HG02885 (cell line): ENCODE measurements at regions not wholly inside any gene's neighbourhood (a gene's known extent, or its start where the extent isn't known, plus 50 kb on each side); places are given as distances from the start of the nearest gene placed in this dataset.
A peak's percentile ranks its signal among the peaks of the same experiment; 100 is the strongest.
"Not testable (repeated sequence)": the region's sequence is repeated elsewhere in the genome, so short reads cannot be mapped to it uniquely, and the experiment has no call there.

Experiments used
- ATAC-seq: cut with Tn5 transposase; IDR thresholded peaks from one replicate; pipeline ENCODE4 v1.9.1; 2021; ENCODE audit warnings: mild to moderate bottlenecking; ENCODE audit not compliant: unreplicated experiment, poor library complexity

DNA sequence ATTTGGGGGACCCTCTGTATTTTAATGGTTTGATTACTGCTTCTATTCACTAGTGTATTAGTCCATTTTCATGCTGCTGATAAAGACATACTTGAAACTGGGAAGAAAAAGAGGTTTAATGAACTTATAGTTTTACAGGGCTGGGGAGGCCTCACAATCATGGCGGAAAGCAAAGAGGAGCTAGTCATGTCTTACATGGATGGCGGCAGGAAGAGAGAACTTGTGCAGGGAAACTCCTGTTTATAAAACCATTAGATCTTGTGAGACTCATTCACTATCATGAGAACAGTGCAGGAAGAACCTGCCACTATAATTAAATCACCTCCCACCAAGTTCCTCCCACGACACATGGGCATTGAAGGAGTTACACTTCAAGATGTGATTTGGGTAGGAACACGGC is 464.5 kb upstream of the RGS18 start:
- ATAC-seq = no peak

DNA sequence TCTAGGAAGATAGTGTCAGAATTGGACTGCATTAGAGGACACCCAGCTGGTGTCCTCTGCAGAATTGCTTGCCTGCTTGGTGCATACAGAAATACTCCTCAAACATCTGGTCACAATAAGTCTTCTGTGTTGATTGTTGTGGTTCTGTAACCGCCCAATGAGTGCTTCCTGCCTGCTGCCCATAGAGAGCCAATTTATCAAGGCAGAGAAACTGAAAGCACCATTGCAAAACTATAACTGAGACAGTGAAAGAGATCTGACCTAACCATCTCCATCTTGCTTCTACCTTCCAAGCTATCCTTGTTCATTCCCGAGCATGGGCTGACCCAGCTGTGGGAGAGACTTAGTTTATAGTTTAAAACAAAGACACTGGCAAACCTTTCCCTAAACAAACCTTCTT is 462.4 kb upstream of the RGS18 start:
- peak; percentile 86 for ATAC-seq

DNA sequence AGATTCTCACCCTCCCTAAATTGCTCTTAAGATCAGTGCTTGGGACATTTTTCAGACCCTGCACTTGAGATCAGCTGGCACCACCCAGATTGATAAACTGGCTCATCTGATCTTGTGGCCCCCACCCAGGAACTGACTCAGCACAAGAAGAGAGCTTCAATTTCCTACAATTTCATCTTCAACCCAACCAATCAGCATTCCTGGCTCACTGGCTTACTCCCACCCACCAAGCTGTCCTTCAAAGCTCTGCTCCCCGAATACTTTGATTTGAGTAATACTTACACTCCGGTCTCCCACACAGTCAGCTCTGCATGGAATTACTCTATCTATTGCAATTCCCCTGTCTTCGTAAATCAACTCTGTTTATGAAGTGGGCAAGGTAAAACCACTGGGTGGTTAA is 461.9 kb upstream of the RGS18 start:
- no peak for ATAC-seq

DNA sequence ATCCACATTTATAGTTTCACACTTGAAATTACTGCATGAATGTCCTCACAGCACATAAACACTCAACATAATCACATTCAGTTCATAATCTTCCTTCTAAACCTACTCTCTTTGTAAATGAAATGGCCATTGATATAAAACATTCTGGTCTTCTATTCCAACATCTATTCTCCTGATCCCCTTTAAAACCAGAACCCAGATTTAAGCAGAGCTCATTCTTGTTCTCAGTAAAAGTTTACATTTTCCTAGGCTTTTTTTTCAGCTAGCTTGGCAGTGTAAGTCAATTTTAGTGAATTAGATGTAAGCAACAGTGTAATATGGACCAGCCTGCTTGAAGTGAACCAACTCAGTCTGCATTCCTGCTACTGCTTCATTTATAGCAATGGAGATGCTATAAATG is 460.7 kb upstream of the RGS18 start:
- ATAC-seq = no peak

GRCh38 chr1:191698246-191698645 is 460.0 kb upstream of the RGS18 start:
- no peak for ATAC-seq

- no peak for ATAC-seq
Measured at GRCh38 chr1:191699343-191699742, 458.9 kb upstream of the RGS18 start.

DNA sequence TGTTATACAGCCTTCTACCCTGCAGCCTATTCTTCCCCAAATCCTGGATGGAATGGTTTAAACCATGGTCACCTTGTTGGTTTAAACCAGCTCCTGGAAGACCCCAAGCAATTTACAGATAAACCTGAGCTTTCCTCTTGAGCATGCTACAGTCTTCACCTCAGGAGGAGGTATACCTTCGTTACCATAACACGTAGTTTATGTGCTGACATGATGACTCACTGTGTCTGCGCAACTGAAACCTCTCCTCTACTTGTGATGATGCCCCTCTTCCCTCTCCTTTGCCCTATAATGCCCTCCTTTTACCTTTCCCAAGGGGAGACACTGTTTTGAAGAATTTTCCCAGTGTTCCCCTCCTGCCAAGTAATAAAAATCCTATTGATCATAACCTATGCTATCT is 457.3 kb upstream of the RGS18 start:
- ATAC-seq = no peak

GRCh38 chr1:191702124-191702523 is 456.1 kb upstream of the RGS18 start:
- no peak for ATAC-seq

GRCh38 chr1:191707288-191707687 is 451.0 kb upstream of the RGS18 start:
- ATAC-seq = no peak

- ATAC-seq = no peak
Measured at GRCh38 chr1:191709215-191709614, 449.0 kb upstream of the RGS18 start.

DNA sequence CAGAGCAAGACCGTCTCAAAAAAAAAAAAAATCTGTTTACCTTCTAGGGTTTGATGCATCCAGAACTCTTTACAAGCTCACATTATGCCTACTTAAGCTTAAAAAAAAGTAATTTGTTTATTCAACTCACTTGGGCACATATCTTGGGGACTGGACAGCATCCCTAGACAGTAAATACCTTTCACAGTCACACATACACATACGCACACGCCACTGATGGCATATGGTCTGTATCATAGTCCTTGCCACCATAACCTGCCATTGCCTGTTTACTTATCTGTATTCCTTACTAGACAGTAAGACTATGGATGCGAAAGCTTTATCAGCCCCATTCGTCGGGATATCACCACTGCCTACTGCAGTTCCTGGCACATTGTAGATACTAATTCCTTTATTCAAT is 446.3 kb upstream of the RGS18 start:
- no peak for ATAC-seq

DNA sequence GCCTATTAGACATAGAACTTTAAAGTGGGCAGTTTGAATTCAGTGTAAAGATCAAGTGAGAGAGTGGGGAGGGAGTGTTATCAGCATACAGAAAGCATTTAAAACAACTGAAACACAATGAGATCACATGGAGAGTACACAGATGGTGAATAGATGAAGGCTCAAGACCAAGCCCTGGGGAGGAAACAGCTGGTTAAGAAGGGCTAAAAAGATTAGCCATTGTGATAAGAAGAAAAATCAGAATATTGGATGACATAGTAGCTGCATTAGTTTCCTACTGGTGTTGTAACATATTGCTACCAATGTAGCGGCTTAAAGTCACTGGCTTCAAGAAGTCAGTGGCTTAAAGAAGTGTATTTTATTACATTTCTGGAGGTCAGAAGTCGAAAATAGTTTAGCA is 443.4 kb upstream of the RGS18 start:
- ATAC-seq = no peak

DNA sequence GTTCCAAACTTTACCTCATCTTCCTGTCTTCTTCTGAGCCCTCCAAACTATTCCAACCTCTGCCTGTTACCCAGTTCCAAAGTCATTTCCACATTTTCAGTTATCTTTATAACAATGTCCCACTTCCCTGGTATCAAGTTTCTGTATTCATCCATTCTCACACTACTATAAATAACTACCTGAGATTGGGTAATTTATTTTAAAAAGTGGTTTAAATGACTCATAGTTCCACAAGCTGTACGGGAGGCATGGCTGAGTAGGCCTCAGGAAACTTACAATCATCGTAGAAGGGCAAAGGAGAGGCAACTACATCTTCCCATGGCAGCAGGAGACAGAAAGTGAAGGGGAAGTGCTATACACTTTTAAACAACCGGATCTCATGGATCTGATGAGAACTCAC is 428.5 kb upstream of the RGS18 start:
- ATAC-seq = no peak

GRCh38 chr1:191731608-191732302 is 426.5 kb upstream of the RGS18 start:
- not testable (repeated sequence) for ATAC-seq

- ATAC-seq = no peak
Measured at GRCh38 chr1:191734321-191734720, 423.9 kb upstream of the RGS18 start.

DNA sequence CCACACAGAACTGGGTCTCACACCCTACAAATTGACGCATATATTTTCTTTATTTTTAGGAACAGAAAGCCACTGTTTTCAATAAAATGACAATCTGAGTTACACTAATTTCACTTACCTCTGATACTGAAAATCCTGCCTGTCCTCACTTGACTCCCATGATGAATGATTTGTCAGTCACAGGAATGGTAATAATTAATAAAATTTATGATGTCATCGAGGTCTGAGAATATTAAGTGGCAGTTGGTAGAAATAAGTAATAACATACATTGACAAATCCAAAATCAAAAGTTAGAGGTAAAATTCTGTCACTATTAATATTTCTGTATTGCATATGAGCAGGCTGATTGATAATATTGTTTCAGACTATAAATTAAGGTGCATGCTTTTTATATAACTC is 418.7 kb upstream of the RGS18 start:
- no peak for ATAC-seq

GRCh38 chr1:191752342-191752741 is 405.9 kb upstream of the RGS18 start:
- ATAC-seq = no peak

DNA sequence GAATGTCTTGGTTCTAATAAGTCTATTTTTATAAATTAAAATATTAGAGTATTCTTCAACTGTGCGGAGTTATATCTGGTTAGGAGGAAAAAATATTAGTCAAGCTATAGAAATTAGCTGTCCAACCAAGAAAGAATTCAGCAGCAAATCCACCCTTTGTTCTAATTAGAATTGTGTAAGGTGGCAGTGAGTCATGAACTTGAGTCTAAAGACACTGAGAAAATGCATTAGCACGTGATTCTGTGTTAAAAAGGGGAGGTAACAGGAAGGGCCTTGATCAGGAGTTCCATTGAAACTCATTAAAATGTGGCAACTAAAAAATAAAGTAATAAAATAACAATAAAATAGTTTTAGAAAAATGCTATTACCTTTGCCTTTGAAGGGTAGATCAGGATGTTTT is 398.2 kb upstream of the RGS18 start:
- ATAC-seq = no peak

- no peak for ATAC-seq
Measured at GRCh38 chr1:191788551-191788950, 369.7 kb upstream of the RGS18 start.

GRCh38 chr1:191798178-191798577 is 360.1 kb upstream of the RGS18 start:
- ATAC-seq = no peak

DNA sequence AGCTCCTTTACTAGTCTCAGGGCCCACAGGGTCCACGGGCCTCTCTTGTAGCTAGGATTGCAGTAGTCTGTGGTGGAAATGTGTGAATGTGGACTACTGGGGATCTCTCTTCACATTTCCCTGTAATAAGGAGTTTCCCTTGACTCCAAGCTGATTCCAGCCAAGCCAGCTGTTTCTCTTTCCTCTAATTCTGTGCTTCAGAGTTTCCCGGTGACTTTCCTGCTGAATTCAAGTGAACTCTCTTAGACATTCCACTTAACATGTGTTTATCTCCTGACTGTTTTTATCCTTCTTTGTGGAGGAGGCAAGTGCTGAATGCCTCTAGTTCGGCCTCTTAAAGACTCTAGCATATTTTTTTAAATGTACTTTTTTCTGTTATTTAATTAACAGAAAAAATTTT is 354.0 kb upstream of the RGS18 start:
- no peak for ATAC-seq

DNA sequence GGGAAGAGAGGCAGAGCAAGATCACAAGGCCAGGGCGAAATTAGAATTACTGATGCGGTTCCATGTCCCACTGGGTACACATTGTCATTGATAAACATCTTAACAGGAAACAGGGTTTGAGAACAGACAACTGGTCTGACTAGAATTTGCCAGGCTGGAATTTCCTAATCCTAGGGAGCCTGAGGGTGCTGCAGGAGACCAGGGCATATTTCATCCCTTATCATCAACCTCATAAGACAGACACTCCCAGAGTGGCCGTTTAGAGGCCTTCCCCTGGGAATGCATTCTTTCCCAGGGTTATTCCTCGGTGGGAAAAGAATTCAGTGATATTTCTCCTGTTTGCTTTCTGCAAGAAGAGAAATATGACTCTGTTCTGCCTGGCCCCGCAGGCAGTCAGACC is 344.7 kb upstream of the RGS18 start:
- not testable (repeated sequence) for ATAC-seq

GRCh38 chr1:191818198-191818597 is 340.1 kb upstream of the RGS18 start:
- no peak for ATAC-seq
